Colonic mucosa (tissue), 4 donors: ENCODE measurements at regions not wholly inside any gene's neighbourhood (a gene's known extent, or its start where the extent isn't known, plus 50 kb on each side); places are given as distances from the start of the nearest gene placed in this dataset.

Source experiments
- DNase-seq: peaks from one replicate; pipeline ENCODE4 v3.0.0-alpha.2; 2020
- H3K27ac ChIP-seq: fragments of 200-600 bp; one replicate; pipeline ENCODE4 v1.8.0; 2021
- H3K27me3 ChIP-seq: fragments of 200-600 bp; one replicate; pipeline ENCODE4 v1.8.0; 2021
- H3K36me3 ChIP-seq: fragments of 200-600 bp; one replicate; pipeline ENCODE4 v1.8.0; 2021
- H3K4me1 ChIP-seq: fragments of 200-600 bp; one replicate; pipeline ENCODE4 v1.8.0; 2021; ENCODE audit warnings: mild to moderate bottlenecking
- H3K4me3 ChIP-seq: fragments of 200-600 bp; one replicate; pipeline ENCODE4 v1.8.0; 2021
- H3K9ac ChIP-seq, 2 donors: one replicate each; pipeline ENCODE4 v1.7.0; 2013; ENCODE audit warnings: control low read depth in 2 of 2, low read depth in 2 of 2, low read length in 2 of 2
- H3K9me3 ChIP-seq: fragments of 200-600 bp; one replicate; pipeline ENCODE4 v1.8.0; 2021
- intact Hi-C: fragments of 100-400 bp; cut with DNase I; formaldehyde crosslinking; loops from one replicate; pipeline ENCODE4 v1.14.1; 2022
- TF ChIP-seq, protein P1 (sequence below): fragments of 200-600 bp; IDR thresholded peaks from one replicate; pipeline ENCODE4 v1.8.0; 2022; ENCODE audit warnings: antibody characterized with exemption, mild to moderate bottlenecking
- donor health status: healthy.
- donor health status: DM: no; HTN: no; CAD: no.
- donor health status: DM: no; HTN: no; CAD: no.

DNA sequence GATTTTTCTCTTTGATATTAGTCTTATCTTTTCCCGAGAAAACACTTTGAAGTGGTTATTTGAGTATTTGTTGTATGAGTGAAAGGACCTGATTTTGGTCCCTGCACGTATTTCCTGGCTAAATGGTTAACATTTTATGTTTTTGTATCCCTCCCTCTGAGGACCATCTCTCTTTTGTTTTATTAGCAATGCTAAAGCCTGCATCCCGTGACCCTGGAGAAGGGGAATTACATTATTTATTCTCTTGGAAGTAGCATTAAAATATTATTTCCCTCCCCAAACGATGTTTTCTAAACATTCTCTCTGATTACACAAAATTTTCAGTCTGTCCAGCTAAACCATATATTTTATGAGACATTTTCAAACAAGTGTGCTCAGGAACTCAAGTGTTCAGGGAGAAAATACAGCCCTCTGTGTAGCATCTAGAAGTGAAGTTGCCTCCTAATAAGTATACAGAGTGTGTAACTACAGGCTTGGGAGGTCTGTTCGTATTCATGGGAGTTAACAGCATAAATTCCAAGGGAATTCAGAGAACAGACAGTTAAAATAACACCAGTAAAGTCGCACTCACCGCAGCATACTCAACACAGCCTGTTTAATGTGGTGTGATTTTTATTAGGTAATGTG is 163.8 kb upstream of the NPVF start:
- Histone ChIP-seq H3K4me1 (peaks cover 11% of the 10 kb centered on the region), H3K36me3 (no peaks in the 10 kb centered on the region), H3K9ac (no peak overlapping the region), H3K27ac (peak overlapping the region; percentile 25), H3K4me3 (no peak overlapping the region), H3K27me3 (no peaks in the 10 kb centered on the region), H3K9me3 (no peaks in the 10 kb centered on the region)
- intact Hi-C loops, result loop anchor here (2.0 to 5.0 kb wide), 2 partner anchors 173 to 460 kb away; no protein-coding TSS in a partner anchor
- no peak for DNase-seq
- TF ChIP-seq, protein P1, sequence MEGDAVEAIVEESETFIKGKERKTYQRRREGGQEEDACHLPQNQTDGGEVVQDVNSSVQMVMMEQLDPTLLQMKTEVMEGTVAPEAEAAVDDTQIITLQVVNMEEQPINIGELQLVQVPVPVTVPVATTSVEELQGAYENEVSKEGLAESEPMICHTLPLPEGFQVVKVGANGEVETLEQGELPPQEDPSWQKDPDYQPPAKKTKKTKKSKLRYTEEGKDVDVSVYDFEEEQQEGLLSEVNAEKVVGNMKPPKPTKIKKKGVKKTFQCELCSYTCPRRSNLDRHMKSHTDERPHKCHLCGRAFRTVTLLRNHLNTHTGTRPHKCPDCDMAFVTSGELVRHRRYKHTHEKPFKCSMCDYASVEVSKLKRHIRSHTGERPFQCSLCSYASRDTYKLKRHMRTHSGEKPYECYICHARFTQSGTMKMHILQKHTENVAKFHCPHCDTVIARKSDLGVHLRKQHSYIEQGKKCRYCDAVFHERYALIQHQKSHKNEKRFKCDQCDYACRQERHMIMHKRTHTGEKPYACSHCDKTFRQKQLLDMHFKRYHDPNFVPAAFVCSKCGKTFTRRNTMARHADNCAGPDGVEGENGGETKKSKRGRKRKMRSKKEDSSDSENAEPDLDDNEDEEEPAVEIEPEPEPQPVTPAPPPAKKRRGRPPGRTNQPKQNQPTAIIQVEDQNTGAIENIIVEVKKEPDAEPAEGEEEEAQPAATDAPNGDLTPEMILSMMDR, result no peak

GRCh38 chr7:25392588-25393338 is 164.5 kb upstream of the NPVF start:
- peak overlapping the region; percentile 25 for H3K27ac ChIP-seq
- DNase-seq, result no peak
- no peaks in the 10 kb centered on the region for H3K9me3 ChIP-seq
- intact Hi-C loops, result loop anchor here (2.0 to 5.0 kb wide), 2 partner anchors 172 to 460 kb away; no protein-coding TSS in a partner anchor
- no peak overlapping the region for H3K9ac ChIP-seq
- H3K4me1 ChIP-seq, result peaks cover 11% of the 10 kb centered on the region
- no peaks in the 10 kb centered on the region for H3K36me3 ChIP-seq
- H3K4me3 ChIP-seq, result no peak overlapping the region
- TF ChIP-seq, protein P1, result no peak
- H3K27me3 ChIP-seq, result no peaks in the 10 kb centered on the region

DNA sequence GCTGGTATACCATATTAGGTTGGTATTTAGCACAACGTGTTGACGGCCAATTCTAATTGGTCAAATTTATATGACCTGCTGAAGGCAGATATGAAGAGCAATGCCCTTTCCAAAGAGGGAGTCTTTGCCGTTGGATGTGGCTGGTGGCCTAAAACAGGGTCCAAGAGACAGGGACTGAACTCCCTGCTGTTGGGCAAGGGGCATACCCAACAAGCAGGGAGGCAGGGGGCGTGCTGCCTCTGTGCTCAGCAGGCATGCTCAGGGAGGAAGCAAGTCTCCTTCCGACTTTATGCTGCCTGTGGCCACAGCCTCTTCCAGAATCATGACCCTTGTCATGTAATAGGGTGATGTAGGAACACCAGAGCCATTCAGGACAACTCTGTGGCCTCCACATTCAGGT is 167.7 kb upstream of the NPVF start:
- intact Hi-C loops, result no loop called here

DNA sequence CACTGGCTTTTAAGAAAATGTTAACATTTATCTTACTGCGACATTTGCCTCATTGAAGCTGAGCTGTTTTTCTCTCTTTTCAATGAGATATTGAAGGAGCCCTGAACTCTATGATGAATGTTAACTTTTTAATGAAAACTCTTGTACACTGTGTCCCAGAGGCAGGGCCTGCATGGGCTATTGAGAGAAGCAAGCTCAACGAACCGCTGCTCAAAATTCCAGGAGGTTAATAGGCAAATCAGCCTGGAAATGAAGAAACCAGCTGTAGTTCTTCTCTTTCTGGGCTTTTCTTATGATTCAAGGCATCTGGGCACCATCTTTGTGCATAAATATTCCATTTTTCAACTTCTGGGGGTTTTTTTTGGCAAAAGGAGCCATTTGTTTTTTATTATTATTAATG is 168.4 kb upstream of the NPVF start:
- Histone ChIP-seq H3K9ac (no peak overlapping the region), H3K36me3 (no peaks in the 10 kb centered on the region), H3K27me3 (no peaks in the 10 kb centered on the region), H3K9me3 (no peaks in the 10 kb centered on the region), H3K4me3 (no peak overlapping the region), H3K27ac (no peak overlapping the region), H3K4me1 (no peaks in the 10 kb centered on the region)
- TF ChIP-seq, protein P1, result no peak
- no peak for DNase-seq
- intact Hi-C loops, result no loop called here

More for the DNA sequence above, 167.7 kb upstream of the NPVF start:
- Histone ChIP-seq H3K9ac (no peak overlapping the region), H3K4me1 (no peaks in the 10 kb centered on the region), H3K9me3 (no peaks in the 10 kb centered on the region), H3K27ac (no peak overlapping the region), H3K36me3 (no peaks in the 10 kb centered on the region), H3K4me3 (no peak overlapping the region), H3K27me3 (no peaks in the 10 kb centered on the region)
- TF ChIP-seq, protein P1, result no peak
- DNase-seq, result no peak

GRCh38 chr7:25398418-25398817 is 170.1 kb upstream of the NPVF start:
- intact Hi-C loops, result no loop called here

More at GRCh38 chr7:25398418-25398817, 170.1 kb upstream of the NPVF start:
- H3K36me3 ChIP-seq, result no peaks in the 10 kb centered on the region
- no peak overlapping the region for H3K27ac ChIP-seq
- TF ChIP-seq, protein P1, result no peak
- H3K4me3 ChIP-seq, result no peak overlapping the region
- no peaks in the 10 kb centered on the region for H3K9me3 ChIP-seq
- H3K9ac ChIP-seq, result no peak overlapping the region
- no peaks in the 10 kb centered on the region for H3K27me3 ChIP-seq
- no peak for DNase-seq
- H3K4me1 ChIP-seq, result no peaks in the 10 kb centered on the region
